Mesodermal cell (in vitro differentiated cells): ENCODE measurements at regions not wholly inside any gene's neighbourhood (a gene's known extent, or its start where the extent isn't known, plus 50 kb on each side); places are given as distances from the start of the nearest gene placed in this dataset.
A peak's percentile ranks its signal among the peaks of the same experiment; 100 is the strongest.
"Not testable (repeated sequence)": the region's sequence is repeated elsewhere in the genome, so short reads cannot be mapped to it uniquely, and the experiment has no call there.

ENCODE experiments used
- H3K27ac ChIP-seq: 2 replicates; pipeline ENCODE4 v1.7.0; 2013; ENCODE audit warnings: mild to moderate bottlenecking, low read depth, low read length, moderate library complexity; ENCODE audit not compliant: severe bottlenecking
- H3K36me3 ChIP-seq: 2 replicates; pipeline ENCODE4 v1.7.1; 2013; ENCODE audit warnings: mild to moderate bottlenecking, low read length, moderate library complexity; ENCODE audit not compliant: control insufficient read depth, insufficient read depth
- H3K4me1 ChIP-seq: one replicate; pipeline ENCODE4 v1.7.1; 2013; ENCODE audit warnings: mild to moderate bottlenecking, low read length; ENCODE audit not compliant: insufficient read depth, control insufficient read depth, poor library complexity, severe bottlenecking
- H3K4me3 ChIP-seq: 2 replicates; pipeline ENCODE4 v1.7.0; 2013; ENCODE audit warnings: low read length, control low read depth, mild to moderate bottlenecking; ENCODE audit not compliant: insufficient read depth, poor library complexity, severe bottlenecking; ENCODE audit errors: extremely low read depth
- H3K9me3 ChIP-seq: 2 replicates; pipeline ENCODE4 v1.7.1; 2013; ENCODE audit warnings: mild to moderate bottlenecking, low read length, moderate library complexity; ENCODE audit not compliant: control insufficient read depth
- WGBS, 2 experiments: methylation state at CpG; one replicate each; pipeline ENCODE4 v1.1.5; 2013; ENCODE audit warnings: missing lambda C conversion rate in 2 of 2; ENCODE audit not compliant: insufficient coverage in 2 of 2; 5-methylcytosine and 5-hydroxymethylcytosine counted together

DNA sequence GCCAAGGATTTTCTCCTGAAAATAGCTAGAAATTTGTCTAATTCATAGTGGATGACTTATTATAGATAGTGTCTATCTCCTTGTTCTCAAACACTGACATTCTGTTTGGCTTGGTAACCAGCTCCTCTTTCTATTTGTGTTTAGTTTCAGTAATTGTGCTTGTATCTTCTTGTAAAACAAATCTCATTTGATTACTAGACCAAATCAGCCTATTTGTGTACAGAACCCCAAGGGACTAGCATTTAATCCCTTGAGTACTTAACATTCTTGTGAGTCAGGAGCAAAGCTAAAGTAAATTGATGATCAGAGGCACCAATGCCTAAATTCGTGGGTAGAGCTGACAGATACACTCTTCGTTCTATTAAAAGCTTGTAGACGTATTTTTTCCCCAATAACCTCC lies 306.5 kb upstream of the SLITRK3 start:
- peaks cover 12% of the 10 kb centered on the region for H3K9me3 ChIP-seq
- no peak overlapping the region for H3K4me3 ChIP-seq
- H3K36me3 ChIP-seq, result no peaks in the 10 kb centered on the region
- whole genome bisulfite sequencing, 2 experiments, result no CpG with 5 or more reads among the region's 3 CpGs
- H3K4me1 ChIP-seq, result no peaks in the 10 kb centered on the region
- H3K27ac ChIP-seq, result no peak overlapping the region

DNA sequence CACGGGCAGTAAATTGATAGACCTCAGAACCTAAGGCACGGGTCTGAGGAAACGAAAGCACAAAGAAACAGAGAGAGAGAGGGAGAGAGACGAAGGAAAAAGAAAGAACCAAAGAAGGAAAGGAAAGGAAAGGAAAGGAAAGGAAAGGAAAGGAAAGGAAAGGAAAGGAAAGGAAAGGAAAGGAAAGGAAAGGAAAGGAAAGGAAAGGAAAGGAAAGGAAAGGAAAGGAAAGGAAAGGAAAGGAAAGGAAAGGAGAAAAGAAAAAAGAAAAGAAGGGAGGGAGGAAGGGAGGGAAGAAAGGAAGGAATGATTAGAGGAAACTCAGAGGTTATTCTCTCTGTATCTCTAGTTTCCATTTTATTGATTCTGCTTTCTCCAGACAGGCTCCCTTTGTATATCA lies 302.6 kb upstream of the SLITRK3 start:
- not testable (repeated sequence) for H3K36me3 ChIP-seq, H3K27ac ChIP-seq, H3K4me1 ChIP-seq, H3K9me3 ChIP-seq, H3K4me3 ChIP-seq
- 92 to 95% methylated on average over 3 to 4 of the region's 4 CpGs for WGBS, 2 experiments

DNA sequence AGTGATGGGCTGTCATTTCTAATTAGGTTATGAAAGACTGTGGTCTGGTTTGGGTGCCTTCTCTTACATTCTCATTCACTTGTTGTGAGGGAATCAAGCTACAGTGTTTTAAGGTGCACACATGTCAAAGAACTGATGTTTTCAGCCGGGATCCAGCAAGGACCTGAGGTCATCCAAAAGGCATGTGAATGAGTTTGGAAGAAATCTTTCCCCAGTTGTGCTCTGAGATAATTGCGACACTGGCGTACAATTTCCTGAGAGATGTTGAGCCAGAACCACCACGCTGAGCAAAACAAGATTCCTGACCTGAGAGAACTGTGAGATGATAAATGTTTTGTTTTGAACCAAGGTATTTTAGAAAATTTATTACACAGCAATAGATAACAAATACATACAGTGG lies 295.3 kb upstream of the SLITRK3 start:
- Histone ChIP-seq H3K36me3 (no peaks in the 10 kb centered on the region), H3K9me3 (no peaks in the 10 kb centered on the region)
- 82 to 90% methylated on average over 3 of the region's 4 CpGs for WGBS, 2 experiments

DNA sequence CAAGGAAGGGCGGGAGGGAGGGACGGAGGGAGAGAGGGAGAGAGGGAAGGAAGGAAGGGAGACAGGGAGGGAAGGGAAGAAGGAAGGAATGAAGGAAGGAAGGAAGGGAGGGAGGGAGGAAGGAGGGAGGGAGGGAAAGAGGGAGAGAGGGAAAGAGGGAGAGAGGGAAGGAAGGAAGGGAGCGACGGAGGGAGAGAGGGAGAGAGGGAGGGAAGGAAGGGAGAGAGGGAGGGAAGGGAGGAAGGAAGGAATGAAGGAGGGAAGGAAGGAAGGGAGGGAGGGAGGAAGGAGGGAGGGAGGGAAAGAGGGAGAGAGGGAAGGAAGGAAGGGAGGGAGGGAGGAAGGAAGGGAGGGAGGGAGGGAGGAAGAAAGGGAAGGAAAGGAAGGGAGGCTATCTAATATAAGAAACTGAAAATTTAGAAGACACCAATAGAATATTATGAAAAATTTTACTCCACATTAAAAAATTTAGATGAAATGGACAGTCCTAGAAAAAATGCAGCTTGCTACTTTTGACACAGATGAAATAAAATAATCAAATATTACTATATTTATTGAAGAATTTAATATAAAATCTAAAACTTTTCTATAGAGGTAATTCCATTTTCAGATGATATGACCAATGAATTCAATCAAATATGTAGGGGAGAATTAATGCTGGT lies 280.3 kb upstream of the SLITRK3 start:
- H3K4me1 ChIP-seq, result no peaks in the 10 kb centered on the region
- H3K36me3 ChIP-seq, result no peaks in the 10 kb centered on the region
- H3K27ac ChIP-seq, result no peak overlapping the region
- WGBS, 2 experiments, result 85 to 100% methylated on average over 2 to 4 of the region's 4 CpGs
- H3K4me3 ChIP-seq, result no peak overlapping the region
- peaks cover 4% of the 10 kb centered on the region for H3K9me3 ChIP-seq

More for the DNA sequence above, 295.3 kb upstream of the SLITRK3 start:
- Histone ChIP-seq H3K4me3 (no peak overlapping the region), H3K4me1 (peaks cover 6% of the 10 kb centered on the region), H3K27ac (no peak overlapping the region)

DNA sequence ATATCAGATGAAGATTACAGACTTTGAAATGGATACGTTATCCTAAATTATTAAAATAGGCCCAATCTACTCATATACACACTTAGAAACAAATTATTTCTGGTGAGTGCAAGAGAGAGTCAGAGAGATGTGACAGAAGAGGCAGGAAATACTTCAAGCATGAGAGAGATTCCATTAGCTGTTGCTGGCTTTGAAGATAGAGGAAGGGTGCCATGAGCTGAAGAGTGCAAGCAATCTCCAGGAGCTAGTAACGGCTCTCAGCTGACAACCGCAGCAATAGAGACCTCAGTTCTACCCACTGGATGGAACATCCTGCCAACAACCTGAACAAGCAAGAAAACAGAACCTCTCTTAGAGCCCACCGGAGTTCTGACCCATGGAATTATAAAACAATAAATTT lies 270.7 kb upstream of the SLITRK3 start:
- no peak overlapping the region for H3K4me3 ChIP-seq
- peak overlapping the region; percentile 0 for H3K27ac ChIP-seq
- no peaks in the 10 kb centered on the region for H3K36me3 ChIP-seq
- H3K4me1 ChIP-seq, result peaks cover 8% of the 10 kb centered on the region
- H3K9me3 ChIP-seq, result peaks cover 3% of the 10 kb centered on the region
- 80% methylated on average over 1 of the region's 4 CpGs; no CpG with 5 or more reads in 1 of the 2 experiments for WGBS, 2 experiments

- H3K36me3 ChIP-seq, result no peaks in the 10 kb centered on the region
- 100% methylated on average over 1 of the region's 2 CpGs; no CpG with 5 or more reads in 1 of the 2 experiments for WGBS, 2 experiments
These were observed 268.6 kb upstream of the SLITRK3 start for GRCh38 chr3:165464736-165465135.

GRCh38 chr3:165463531-165463930 lies 267.3 kb upstream of the SLITRK3 start:
- no peak overlapping the region for H3K4me3 ChIP-seq
- no peaks in the 10 kb centered on the region for H3K36me3 ChIP-seq
- no peak overlapping the region for H3K27ac ChIP-seq
- peaks cover 8% of the 10 kb centered on the region for H3K4me1 ChIP-seq
- no peaks in the 10 kb centered on the region for H3K9me3 ChIP-seq
- 86 to 100% methylated on average over 1 of the region's 1 CpG for whole genome bisulfite sequencing, 2 experiments

More at GRCh38 chr3:165464736-165465135, 268.6 kb upstream of the SLITRK3 start:
- Histone ChIP-seq H3K27ac (no peak overlapping the region), H3K9me3 (no peaks in the 10 kb centered on the region), H3K4me3 (no peak overlapping the region), H3K4me1 (peaks cover 8% of the 10 kb centered on the region)

GRCh38 chr3:165462636-165463334 lies 266.6 kb upstream of the SLITRK3 start:
- H3K27ac ChIP-seq, result no peak overlapping the region
- no peaks in the 10 kb centered on the region for H3K9me3 ChIP-seq
- 67% methylated on average over 1 of the region's 6 CpGs; no CpG with 5 or more reads in 1 of the 2 experiments for WGBS, 2 experiments
- H3K36me3 ChIP-seq, result no peaks in the 10 kb centered on the region
- H3K4me1 ChIP-seq, result peaks cover 7% of the 10 kb centered on the region
- H3K4me3 ChIP-seq, result no peak overlapping the region

DNA sequence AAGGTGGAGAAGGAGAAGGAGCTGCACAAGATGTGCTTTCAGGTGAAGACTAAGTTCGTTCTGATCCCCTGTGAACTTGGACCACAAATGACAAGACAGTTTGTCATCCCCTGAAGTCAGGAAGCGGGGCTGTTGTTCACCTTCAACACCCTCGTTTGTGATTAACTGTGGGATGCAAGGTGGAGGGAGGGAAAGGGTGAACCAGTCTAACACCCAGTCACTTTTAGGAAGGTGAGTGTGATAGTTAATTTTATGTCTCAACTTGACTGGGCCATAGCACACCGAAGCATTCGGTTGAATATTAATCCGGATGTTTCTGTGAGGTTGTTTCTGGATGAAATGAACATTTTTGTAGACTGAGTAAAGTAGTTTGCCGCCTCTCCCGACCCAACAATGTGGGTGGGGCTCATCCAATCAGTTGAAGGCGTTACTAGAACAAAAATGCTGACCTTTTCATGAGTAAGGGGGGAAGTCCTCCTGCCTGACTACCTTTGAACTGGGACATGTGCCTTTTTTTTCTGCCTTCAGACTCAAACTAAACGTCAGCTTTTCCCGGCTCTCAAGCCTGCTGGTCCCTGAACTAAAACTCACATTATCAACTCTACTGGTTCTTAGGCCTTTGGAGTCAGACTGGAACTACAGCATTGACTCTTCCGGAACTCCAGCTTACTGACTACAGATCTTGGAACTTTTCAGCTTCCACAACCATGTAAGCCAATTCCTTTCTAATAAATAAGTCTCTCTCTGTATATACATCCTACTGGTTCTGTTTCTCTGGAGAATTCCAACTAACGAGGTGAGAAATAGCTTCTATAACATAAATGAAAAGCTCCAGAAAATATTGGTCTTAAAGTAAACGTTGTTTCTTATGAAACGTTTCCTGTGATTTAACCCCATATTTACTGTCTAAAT lies 264.0 kb upstream of the SLITRK3 start:
- no peaks in the 10 kb centered on the region for H3K36me3 ChIP-seq
- no peak overlapping the region for H3K27ac ChIP-seq
- H3K4me3 ChIP-seq, result no peak overlapping the region
- WGBS, 2 experiments, result 86 to 95% methylated on average over 7 to 8 of the region's 15 CpGs
- no peaks in the 10 kb centered on the region for H3K4me1 ChIP-seq
- H3K9me3 ChIP-seq, result no peaks in the 10 kb centered on the region

GRCh38 chr3:165459111-165459510 lies 262.9 kb upstream of the SLITRK3 start:
- H3K4me3 ChIP-seq, result no peak overlapping the region
- no peaks in the 10 kb centered on the region for H3K36me3 ChIP-seq
- H3K4me1 ChIP-seq, result no peaks in the 10 kb centered on the region
- no peak overlapping the region for H3K27ac ChIP-seq
- 57 to 61% methylated on average over 2 to 3 of the region's 4 CpGs for WGBS, 2 experiments
- H3K9me3 ChIP-seq, result no peaks in the 10 kb centered on the region
